ENCODE measurements at regions not wholly inside any gene's neighbourhood (a gene's known extent, or its start where the extent isn't known, plus 50 kb on each side); places are given as distances from the start of the nearest gene placed in this dataset.

DNA sequence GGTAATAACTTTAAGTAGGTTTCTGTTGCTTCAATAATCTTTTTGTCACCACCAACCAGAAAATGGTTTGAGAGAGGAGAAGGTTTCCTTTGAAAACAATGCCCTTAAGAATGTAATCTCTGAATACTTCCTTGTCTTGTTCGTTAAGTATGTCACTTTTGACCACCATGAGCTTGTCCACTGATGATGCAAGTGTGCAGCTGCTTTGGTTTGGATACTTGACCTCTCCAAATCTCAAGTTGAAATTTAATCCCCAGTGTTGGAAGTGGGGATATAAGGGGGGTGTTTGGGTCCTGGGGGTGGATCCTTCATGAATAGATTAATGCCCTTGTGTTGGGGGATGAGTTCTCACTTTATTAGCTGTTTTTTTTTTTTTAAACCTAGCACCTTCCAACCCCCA lies 985.4 kb downstream of the EPHA7 start:
- Histone ChIP-seq H3K27me3 (ENCODE audit: control insufficient read depth in 3 of 3, insufficient read depth in 3 of 3, low read length in 2 of 3) (no peaks in the 10 kb centered on the region), H3K36me3 (ENCODE audit: control insufficient read depth in 4 of 4, insufficient read depth in 4 of 4, low read length in 4 of 4) (no peaks in the 10 kb centered on the region), H3K4me3 (no peak overlapping the region), H3K27ac (ENCODE audit: low read depth in 1 of 2, low read length in 1 of 2) (no peak overlapping the region), H3K9me3 (ENCODE audit: control insufficient read depth in 4 of 4, insufficient read depth in 3 of 4, low read length in 3 of 4) (peaks cover 0 to 4% (median 0%) of the 10 kb centered on the region in 4 donors), H3K4me1 (ENCODE audit: control insufficient read depth in 5 of 5, insufficient read depth in 5 of 5, low read length in 5 of 5) (no peaks in the 10 kb centered on the region), H3K9ac (ENCODE audit: insufficient read depth in 1 of 2, low read length in 2 of 2) (no peak overlapping the region)
- ATAC-seq (ENCODE audit: insufficient read depth, low FRiP score) (no peak), DNase-seq (no peak)
- WGBS, 2 donors, result 49 to 67% methylated on average over 1 of the region's 1 CpG
- TF ChIP-seq, protein P1, sequence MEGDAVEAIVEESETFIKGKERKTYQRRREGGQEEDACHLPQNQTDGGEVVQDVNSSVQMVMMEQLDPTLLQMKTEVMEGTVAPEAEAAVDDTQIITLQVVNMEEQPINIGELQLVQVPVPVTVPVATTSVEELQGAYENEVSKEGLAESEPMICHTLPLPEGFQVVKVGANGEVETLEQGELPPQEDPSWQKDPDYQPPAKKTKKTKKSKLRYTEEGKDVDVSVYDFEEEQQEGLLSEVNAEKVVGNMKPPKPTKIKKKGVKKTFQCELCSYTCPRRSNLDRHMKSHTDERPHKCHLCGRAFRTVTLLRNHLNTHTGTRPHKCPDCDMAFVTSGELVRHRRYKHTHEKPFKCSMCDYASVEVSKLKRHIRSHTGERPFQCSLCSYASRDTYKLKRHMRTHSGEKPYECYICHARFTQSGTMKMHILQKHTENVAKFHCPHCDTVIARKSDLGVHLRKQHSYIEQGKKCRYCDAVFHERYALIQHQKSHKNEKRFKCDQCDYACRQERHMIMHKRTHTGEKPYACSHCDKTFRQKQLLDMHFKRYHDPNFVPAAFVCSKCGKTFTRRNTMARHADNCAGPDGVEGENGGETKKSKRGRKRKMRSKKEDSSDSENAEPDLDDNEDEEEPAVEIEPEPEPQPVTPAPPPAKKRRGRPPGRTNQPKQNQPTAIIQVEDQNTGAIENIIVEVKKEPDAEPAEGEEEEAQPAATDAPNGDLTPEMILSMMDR (IDR thresholded peaks at IDR 0.05; ENCODE audit: control extremely low read depth, extremely low read depth), result no peak

DNA sequence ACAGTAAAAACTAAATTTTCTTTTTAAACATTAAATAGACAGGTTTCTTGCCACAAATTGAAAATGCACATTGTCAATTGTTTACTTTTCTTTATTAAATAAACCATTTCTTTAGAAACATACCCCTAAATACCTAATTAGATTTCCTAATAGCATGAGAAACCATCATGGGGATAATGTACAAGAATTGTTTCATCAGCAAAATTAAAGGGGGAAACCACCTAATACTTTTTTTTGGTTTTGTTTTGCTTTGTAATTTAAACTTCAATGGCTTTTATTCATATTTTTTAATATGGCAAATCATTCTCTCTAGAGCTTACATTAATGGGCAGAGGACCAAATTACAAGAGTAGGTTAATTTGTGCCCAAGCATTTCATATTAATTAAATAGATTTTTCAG lies 987.9 kb downstream of the EPHA7 start:
- DNase-seq, result no peak
- TF ChIP-seq, protein P1 (IDR thresholded peaks at IDR 0.05; ENCODE audit: control extremely low read depth, extremely low read depth), result no peak
- H3K36me3 ChIP-seq (ENCODE audit: control insufficient read depth in 4 of 4, insufficient read depth in 4 of 4, low read length in 4 of 4), result no peaks in the 10 kb centered on the region
- H3K27ac ChIP-seq (ENCODE audit: low read depth in 1 of 2, low read length in 1 of 2), result no peak overlapping the region
- no peak for ATAC-seq (ENCODE audit: insufficient read depth, low FRiP score)
- no peak overlapping the region for H3K4me3 ChIP-seq
- no peaks in the 10 kb centered on the region for H3K4me1 ChIP-seq (ENCODE audit: control insufficient read depth in 5 of 5, insufficient read depth in 5 of 5, low read length in 5 of 5)
- H3K9ac ChIP-seq (ENCODE audit: insufficient read depth in 1 of 2, low read length in 2 of 2), result no peak overlapping the region
- H3K9me3 ChIP-seq (ENCODE audit: control insufficient read depth in 4 of 4, insufficient read depth in 3 of 4, low read length in 3 of 4), result peaks cover 0 to 4% (median 0%) of the 10 kb centered on the region in 4 donors
- no peaks in the 10 kb centered on the region for H3K27me3 ChIP-seq (ENCODE audit: control insufficient read depth in 3 of 3, insufficient read depth in 3 of 3, low read length in 2 of 3)

DNA sequence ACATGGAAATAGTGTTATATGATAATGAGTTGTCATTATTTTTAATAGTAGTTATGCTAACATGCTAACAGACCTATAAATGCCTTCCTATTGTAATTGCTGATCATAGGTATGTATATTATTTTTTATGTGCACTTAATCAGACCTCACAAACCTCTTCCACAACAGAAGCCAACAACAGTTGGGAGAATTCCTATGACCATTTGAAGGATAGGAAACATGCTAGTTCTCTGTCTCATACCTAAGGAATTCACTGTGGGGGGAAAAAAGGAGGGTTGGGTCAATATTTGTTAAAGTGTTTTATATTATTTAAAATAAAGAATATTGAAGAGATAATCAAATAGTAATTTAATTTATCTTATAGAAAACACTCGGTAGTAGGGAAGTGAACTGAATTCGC lies 990.9 kb downstream of the EPHA7 start:
- WGBS, 2 donors, result 82 to 90% methylated on average over 2 of the region's 2 CpGs
- ATAC-seq (ENCODE audit: insufficient read depth, low FRiP score), result no peak

DNA sequence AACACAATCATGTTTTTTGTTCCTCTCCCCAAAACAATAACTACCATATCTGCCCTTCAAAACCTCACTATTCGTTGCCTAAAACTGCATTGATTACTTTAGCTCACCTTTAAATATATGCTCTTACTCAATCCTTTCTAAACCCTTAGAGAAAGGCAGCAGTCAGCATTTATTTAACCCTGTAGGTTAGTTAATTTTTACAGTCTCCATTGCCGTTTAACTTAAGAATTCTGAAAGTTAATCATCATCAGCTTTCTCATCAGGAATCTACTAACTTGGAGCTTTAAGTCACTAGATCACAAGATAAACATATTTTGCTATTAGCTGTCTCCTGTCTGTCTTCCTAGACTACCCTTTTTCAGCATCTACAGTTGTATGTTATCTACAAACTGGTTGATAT lies 991.9 kb downstream of the EPHA7 start:
- TF ChIP-seq, protein P1 (IDR thresholded peaks at IDR 0.05; ENCODE audit: control extremely low read depth, extremely low read depth), result no peak
- no peak for DNase-seq
- WGBS, 2 donors, result 75 to 81% methylated on average over 2 of the region's 2 CpGs

More for the DNA sequence above, 990.9 kb downstream of the EPHA7 start:
- Histone ChIP-seq H3K27ac (ENCODE audit: low read depth in 1 of 2, low read length in 1 of 2) (no peak overlapping the region), H3K9ac (ENCODE audit: insufficient read depth in 1 of 2, low read length in 2 of 2) (no peak overlapping the region), H3K4me1 (ENCODE audit: control insufficient read depth in 5 of 5, insufficient read depth in 5 of 5, low read length in 5 of 5) (no peaks in the 10 kb centered on the region), H3K27me3 (ENCODE audit: control insufficient read depth in 3 of 3, insufficient read depth in 3 of 3, low read length in 2 of 3) (no peaks in the 10 kb centered on the region), H3K4me3 (no peak overlapping the region), H3K9me3 (ENCODE audit: control insufficient read depth in 4 of 4, insufficient read depth in 3 of 4, low read length in 3 of 4) (peaks cover 0 to 4% (median 0%) of the 10 kb centered on the region in 4 donors), H3K36me3 (ENCODE audit: control insufficient read depth in 4 of 4, insufficient read depth in 4 of 4, low read length in 4 of 4) (no peaks in the 10 kb centered on the region)
- TF ChIP-seq, protein P1 (IDR thresholded peaks at IDR 0.05; ENCODE audit: control extremely low read depth, extremely low read depth), result no peak
- DNase-seq, result no peak

More for the DNA sequence above, 991.9 kb downstream of the EPHA7 start:
- Histone ChIP-seq H3K9ac (ENCODE audit: insufficient read depth in 1 of 2, low read length in 2 of 2) (no peak overlapping the region), H3K9me3 (ENCODE audit: control insufficient read depth in 4 of 4, insufficient read depth in 3 of 4, low read length in 3 of 4) (peaks cover 0 to 4% (median 0%) of the 10 kb centered on the region in 4 donors), H3K27ac (ENCODE audit: low read depth in 1 of 2, low read length in 1 of 2) (no peak overlapping the region), H3K4me3 (no peak overlapping the region), H3K4me1 (ENCODE audit: control insufficient read depth in 5 of 5, insufficient read depth in 5 of 5, low read length in 5 of 5) (no peaks in the 10 kb centered on the region), H3K27me3 (ENCODE audit: control insufficient read depth in 3 of 3, insufficient read depth in 3 of 3, low read length in 2 of 3) (no peaks in the 10 kb centered on the region), H3K36me3 (ENCODE audit: control insufficient read depth in 4 of 4, insufficient read depth in 4 of 4, low read length in 4 of 4) (no peaks in the 10 kb centered on the region)
- ATAC-seq (ENCODE audit: insufficient read depth, low FRiP score), result no peak

Measured in lung (tissue), 11 donors.